HG02981 (cell line): ENCODE measurements at regions not wholly inside any gene's neighbourhood (a gene's known extent, or its start where the extent isn't known, plus 50 kb on each side); places are given as distances from the start of the nearest gene placed in this dataset.
"Not testable (repeated sequence)": the region's sequence is repeated elsewhere in the genome, so short reads cannot be mapped to it uniquely, and the experiment has no call there.

Experiments
- ATAC-seq: cut with Tn5 transposase; IDR thresholded peaks from one replicate; pipeline ENCODE4 v1.9.1; 2021; ENCODE audit warnings: mild to moderate bottlenecking, moderate library complexity; ENCODE audit not compliant: unreplicated experiment

- no peak for ATAC-seq
Measured at GRCh38 chr6:51049288-51049982, 230.8 kb downstream of the TFAP2B start.

- ATAC-seq: no peak
Measured at GRCh38 chr6:51049983-51050877, 231.6 kb downstream of the TFAP2B start.

GRCh38 chr6:51052716-51053115, 234.0 kb downstream of the TFAP2B start:
- not testable (repeated sequence) for ATAC-seq

- ATAC-seq: not testable (repeated sequence)
Measured at GRCh38 chr6:51055316-51055715, 236.6 kb downstream of the TFAP2B start.

- ATAC-seq: no peak
Measured at GRCh38 chr6:51057296-51057695, 238.6 kb downstream of the TFAP2B start.

GRCh38 chr6:51060262-51060762, 241.6 kb downstream of the TFAP2B start:
- ATAC-seq: no peak

GRCh38 chr6:51062166-51062722, 243.6 kb downstream of the TFAP2B start:
- no peak for ATAC-seq

GRCh38 chr6:51077821-51078518, 259.3 kb downstream of the TFAP2B start:
- no peak for ATAC-seq

- ATAC-seq: no peak
Measured at GRCh38 chr6:51090343-51090742, 271.7 kb downstream of the TFAP2B start.

GRCh38 chr6:51093871-51094270, 275.2 kb downstream of the TFAP2B start:
- no peak for ATAC-seq

- no peak for ATAC-seq
Measured at GRCh38 chr6:51094271-51094670, 275.6 kb downstream of the TFAP2B start.

GRCh38 chr6:51098246-51098645, 279.6 kb downstream of the TFAP2B start:
- ATAC-seq: no peak

- ATAC-seq: no peak
Measured at GRCh38 chr6:51098791-51099190, 280.1 kb downstream of the TFAP2B start.

- no peak for ATAC-seq
Measured at GRCh38 chr6:51099201-51099600, 280.5 kb downstream of the TFAP2B start.

GRCh38 chr6:51105357-51105756, 286.7 kb downstream of the TFAP2B start:
- ATAC-seq: no peak

- ATAC-seq: no peak
Measured at GRCh38 chr6:51107769-51108203, 289.1 kb downstream of the TFAP2B start.

- no peak for ATAC-seq
Measured at GRCh38 chr6:51108563-51109234, 290.0 kb downstream of the TFAP2B start.

GRCh38 chr6:51112731-51113130, 294.1 kb downstream of the TFAP2B start:
- no peak for ATAC-seq

- no peak for ATAC-seq
Measured at GRCh38 chr6:51116723-51117122, 298.1 kb downstream of the TFAP2B start.

- ATAC-seq: no peak
Measured at GRCh38 chr6:51118792-51119191, 300.1 kb downstream of the TFAP2B start.
